OCI-LY7 (cell line): ENCODE measurements at regions not wholly inside any gene's neighbourhood (a gene's known extent, or its start where the extent isn't known, plus 50 kb on each side); places are given as distances from the start of the nearest gene placed in this dataset.

Source experiments
- EZH2phosphoT487 ChIP-seq: fragments of 200-600 bp; sonication (generic); IDR thresholded peaks from 2 replicates; pipeline ENCODE4 v1.6.1; 2018; ENCODE audit warnings: low read depth, borderline replicate concordance, mild to moderate bottlenecking, mixed run types, antibody characterized with exemption, low read length, moderate library complexity, mixed read lengths
- TF ChIP-seq, protein P1 (sequence below): fragments of 200-600 bp; sonication (generic); conservative IDR thresholded peaks from 2 replicates; pipeline ENCODE4 v1.5.1; 2014; ENCODE audit warnings: mild to moderate bottlenecking, antibody characterized with exemption, low read length, moderate library complexity, mixed read lengths

DNA sequence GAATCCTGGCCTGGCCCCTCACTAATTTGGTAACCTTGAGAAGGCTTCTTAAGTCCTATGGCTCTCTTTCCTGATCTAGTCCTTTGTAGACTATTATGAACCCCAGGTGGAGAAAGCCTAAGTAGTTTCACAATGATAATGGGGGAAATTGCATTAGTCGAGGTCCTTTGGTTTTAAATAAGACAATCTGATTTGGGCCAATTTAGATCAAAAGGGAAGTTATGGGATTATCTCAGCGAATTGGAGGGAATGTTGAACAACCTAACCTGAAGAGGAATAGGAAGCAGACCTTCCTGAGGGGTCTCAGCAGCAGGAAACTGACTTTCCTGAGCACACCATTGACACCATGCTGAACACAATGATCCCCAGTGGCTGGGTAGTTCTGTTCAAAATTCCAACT, 331.5 kb downstream of the PRDM5 start:
- TF ChIP-seq, protein P1, sequence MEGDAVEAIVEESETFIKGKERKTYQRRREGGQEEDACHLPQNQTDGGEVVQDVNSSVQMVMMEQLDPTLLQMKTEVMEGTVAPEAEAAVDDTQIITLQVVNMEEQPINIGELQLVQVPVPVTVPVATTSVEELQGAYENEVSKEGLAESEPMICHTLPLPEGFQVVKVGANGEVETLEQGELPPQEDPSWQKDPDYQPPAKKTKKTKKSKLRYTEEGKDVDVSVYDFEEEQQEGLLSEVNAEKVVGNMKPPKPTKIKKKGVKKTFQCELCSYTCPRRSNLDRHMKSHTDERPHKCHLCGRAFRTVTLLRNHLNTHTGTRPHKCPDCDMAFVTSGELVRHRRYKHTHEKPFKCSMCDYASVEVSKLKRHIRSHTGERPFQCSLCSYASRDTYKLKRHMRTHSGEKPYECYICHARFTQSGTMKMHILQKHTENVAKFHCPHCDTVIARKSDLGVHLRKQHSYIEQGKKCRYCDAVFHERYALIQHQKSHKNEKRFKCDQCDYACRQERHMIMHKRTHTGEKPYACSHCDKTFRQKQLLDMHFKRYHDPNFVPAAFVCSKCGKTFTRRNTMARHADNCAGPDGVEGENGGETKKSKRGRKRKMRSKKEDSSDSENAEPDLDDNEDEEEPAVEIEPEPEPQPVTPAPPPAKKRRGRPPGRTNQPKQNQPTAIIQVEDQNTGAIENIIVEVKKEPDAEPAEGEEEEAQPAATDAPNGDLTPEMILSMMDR, result no peak
- TF ChIP-seq EZH2phosphoT487, result no peak
